ENCODE measurements at regions not wholly inside any gene's neighbourhood (a gene's known extent, or its start where the extent isn't known, plus 50 kb on each side); places are given as distances from the start of the nearest gene placed in this dataset.

GRCh38 chrX:3215249-3215648 is 131.2 kb downstream of the MXRA5 start:
- TF ChIP-seq CTCF (IDR thresholded peaks at IDR 0.05; ENCODE audit: low read depth, low read length) (no peak), POLR2A (IDR thresholded peaks at IDR 0.05; ENCODE audit: extremely low read depth, insufficient read length) (no peak), MYC (IDR thresholded peaks at IDR 0.05; ENCODE audit: low read depth, low read length) (no peak), MAX (IDR thresholded peaks at IDR 0.05; ENCODE audit: low read depth, low read length) (no peak)

Data from NB4 (cell line).